HEK293 (cell line): ENCODE measurements at regions not wholly inside any gene's neighbourhood (a gene's known extent, or its start where the extent isn't known, plus 50 kb on each side); places are given as distances from the start of the nearest gene placed in this dataset.

ENCODE experiments used
- CTCF ChIA-PET: fragments of 350-600 bp; formaldehyde crosslinking; extraction: SDS; loops from one replicate; lab custom pipeline; 2021; ENCODE audit warnings: antibody characterized with exemption; lab: Yijun Ruan, JAX
- POLR2A ChIA-PET: fragments of 300-600 bp; formaldehyde crosslinking; extraction: SDS; loops from one replicate; lab custom pipeline; 2020; ENCODE audit warnings: antibody characterized with exemption, inconsistent platforms; lab: Yijun Ruan, JAX
- H3K27ac ChIP-seq: fragments of 200-500 bp; sonication (Bioruptor generic); 2 replicates; pipeline ENCODE4 v1.5.1; 2014; ENCODE audit warnings: low read depth, low read length, control low read depth, inconsistent platforms; ENCODE audit errors: extremely low read depth
- H3K36me3 ChIP-seq, 2 experiments: fragments of 200-500 bp in 1 of 2; sonication (Bioruptor generic) in 1 of 2; 1 replicate in 1 of 2; 2 replicates in 1 of 2; pipeline ENCODE4 v1.5.1; 2014 to 2017; ENCODE audit warnings: inconsistent platforms in 2 of 2, low read length in 2 of 2; ENCODE audit not compliant: control insufficient read depth in 2 of 2, insufficient read depth in 1 of 2
- H3K4me1 ChIP-seq: fragments of 200-500 bp; sonication (Bioruptor generic); 2 replicates; pipeline ENCODE4 v1.5.1; 2014; ENCODE audit warnings: mild to moderate bottlenecking, low read length, inconsistent platforms; ENCODE audit not compliant: control insufficient read depth, insufficient read depth
- H3K4me3 ChIP-seq: 2 replicates; pipeline ENCODE4 v1.5.1; 2011; ENCODE audit warnings: low read depth, mild to moderate bottlenecking, control low read depth, low read length, moderate library complexity
- H3K9me3 ChIP-seq: fragments of 200-500 bp; sonication (Bioruptor generic); 2 replicates; pipeline ENCODE4 v1.5.1; 2014; ENCODE audit warnings: low read depth, low read length, inconsistent platforms; ENCODE audit not compliant: control insufficient read depth, insufficient read depth
- AEBP2 ChIP-seq: fragments of 450-650 bp; formaldehyde crosslinking; IDR thresholded peaks from 2 replicates; pipeline ENCODE4 v1.5.1; 2016; ENCODE audit warnings: missing biosample characterization, missing genetic modification characterization, borderline replicate concordance
- BCL11B ChIP-seq: fragments of 450-650 bp; formaldehyde crosslinking; IDR thresholded peaks from 2 replicates; pipeline ENCODE4 v1.5.1; 2016; ENCODE audit warnings: low read depth, missing biosample characterization, missing genetic modification characterization
- HOXC10 ChIP-seq: sonication (generic); formaldehyde crosslinking; IDR thresholded peaks from 2 replicates; pipeline ENCODE4 v1.8.1; 2023; ENCODE audit warnings: mild to moderate bottlenecking, missing genetic modification reagents
- KLF10 ChIP-seq: fragments of 450-650 bp; IDR thresholded peaks from 2 replicates; pipeline ENCODE4 v1.5.1; 2018; ENCODE audit warnings: missing biosample characterization, mild to moderate bottlenecking, missing genetic modification characterization
- SCRT1 ChIP-seq: fragments of 450-650 bp; formaldehyde crosslinking; IDR thresholded peaks from 2 replicates; pipeline ENCODE4 v1.5.1; 2016; ENCODE audit warnings: missing biosample characterization, missing genetic modification characterization, borderline replicate concordance
- SETDB1 ChIP-seq: IDR thresholded peaks from one replicate; pipeline ENCODE4 v1.6.1; 2017; ENCODE audit warnings: mild to moderate bottlenecking, low read length, moderate library complexity, mixed read lengths; ENCODE audit not compliant: insufficient read length
- ZBTB26 ChIP-seq: fragments of 450-650 bp; formaldehyde crosslinking; optimal IDR thresholded peaks from 2 replicates; pipeline ENCODE3; 2016; ENCODE audit warnings: missing biosample characterization, mild to moderate bottlenecking, missing genetic modification characterization
- ZEB2 ChIP-seq: fragments of 450-650 bp; formaldehyde crosslinking; IDR thresholded peaks from 2 replicates; pipeline ENCODE4 v1.5.1; 2016; ENCODE audit warnings: missing biosample characterization, missing genetic modification characterization
- ZFHX2 ChIP-seq: fragments of 450-650 bp; formaldehyde crosslinking; conservative IDR thresholded peaks from 2 replicates; pipeline ENCODE4 v1.5.1; 2016; ENCODE audit warnings: missing biosample characterization, missing genetic modification characterization
- ZNF132 ChIP-seq: fragments of 450-650 bp; formaldehyde crosslinking; IDR thresholded peaks from 2 replicates; pipeline ENCODE4 v1.5.1; 2017; ENCODE audit warnings: missing biosample characterization, missing genetic modification characterization, borderline replicate concordance
- ZNF248 ChIP-seq: fragments of 450-650 bp; formaldehyde crosslinking; IDR thresholded peaks from 2 replicates; pipeline ENCODE4 v1.5.1; 2017; ENCODE audit warnings: missing biosample characterization, missing genetic modification characterization
- ZNF292 ChIP-seq: fragments of 450-650 bp; formaldehyde crosslinking; IDR thresholded peaks from 2 replicates; pipeline ENCODE4 v1.5.1; 2016; ENCODE audit warnings: low read depth, missing biosample characterization, missing genetic modification characterization, borderline replicate concordance
- ZNF341 ChIP-seq: fragments of 450-650 bp; formaldehyde crosslinking; IDR thresholded peaks from 2 replicates; pipeline ENCODE4; 2016; ENCODE audit warnings: low read depth, missing biosample characterization, missing genetic modification characterization
- ZNF350 ChIP-seq: fragments of 450-650 bp; formaldehyde crosslinking; IDR thresholded peaks from 2 replicates; pipeline ENCODE4 v1.5.0; 2017; ENCODE audit warnings: missing biosample characterization, mild to moderate bottlenecking, missing genetic modification characterization
- ZNF416 ChIP-seq: fragments of 450-650 bp; formaldehyde crosslinking; IDR thresholded peaks from 2 replicates; pipeline ENCODE4 v1.5.1; 2016; ENCODE audit warnings: missing biosample characterization, missing genetic modification characterization
- ZNF433 ChIP-seq: fragments of 450-650 bp; formaldehyde crosslinking; IDR thresholded peaks from 2 replicates; pipeline ENCODE4 v1.5.1; 2016; ENCODE audit warnings: missing biosample characterization, missing genetic modification characterization, low read depth
- ZNF529 ChIP-seq: fragments of 450-650 bp; formaldehyde crosslinking; IDR thresholded peaks from 2 replicates; pipeline ENCODE4 v1.5.1; 2017; ENCODE audit warnings: missing genetic modification characterization, missing biosample characterization; ENCODE audit not compliant: insufficient replicate concordance
- ZNF777 ChIP-seq: fragments of 450-650 bp; formaldehyde crosslinking; IDR thresholded peaks from 2 replicates; pipeline ENCODE4 v1.5.1; 2017; ENCODE audit warnings: missing biosample characterization, missing genetic modification characterization, borderline replicate concordance
- ZNF785 ChIP-seq: fragments of 450-650 bp; formaldehyde crosslinking; IDR thresholded peaks from 2 replicates; pipeline ENCODE4 v1.5.1; 2016; ENCODE audit warnings: missing biosample characterization, missing genetic modification characterization
- ZNF830 ChIP-seq: fragments of 450-650 bp; IDR thresholded peaks from 2 replicates; pipeline ENCODE4 v1.5.0; 2018; ENCODE audit warnings: missing biosample characterization, missing genetic modification characterization, low read depth, mild to moderate bottlenecking, moderate library complexity
- ZSCAN30 ChIP-seq: fragments of 450-650 bp; IDR thresholded peaks from 2 replicates; pipeline ENCODE4 v1.5.1; 2018; ENCODE audit warnings: missing biosample characterization, mild to moderate bottlenecking, missing genetic modification characterization, moderate library complexity
- TF ChIP-seq, protein P1 (sequence below): fragments of 450-650 bp; formaldehyde crosslinking; conservative IDR thresholded peaks from 2 replicates; pipeline ENCODE4 v1.5.1; 2016; ENCODE audit warnings: low read depth, missing biosample characterization, missing genetic modification characterization
- TF ChIP-seq, protein P2 (sequence below): fragments of 450-650 bp; formaldehyde crosslinking; IDR thresholded peaks from 2 replicates; pipeline ENCODE4 v1.5.1; 2016; ENCODE audit warnings: missing biosample characterization, missing genetic modification characterization

GRCh38 chr2:49515996-49516782 lies 361.9 kb upstream of the FSHR start:
- Histone ChIP-seq H3K9me3 (no peaks in the 10 kb centered on the region), H3K36me3 (no peaks in the 10 kb centered on the region), H3K27ac (no peak overlapping the region), H3K4me3 (no peak overlapping the region), H3K4me1 (no peaks in the 10 kb centered on the region)
- TF ChIP-seq ZNF830 (tag by site-specific recombination) (no peak), ZNF132 (tag by site-specific recombination) (no peak), ZFHX2 (tag by site-specific recombination) (no peak), ZBTB26 (tag by site-specific recombination) (no peak), ZNF777 (tag by site-specific recombination) (no peak), ZNF341 (tag by site-specific recombination) (no peak), ZNF785 (tag by site-specific recombination) (no peak), ZNF350 (tag by site-specific recombination) (no peak), ZSCAN30 (tag by site-specific recombination) (no peak), HOXC10 (CRISPR knock-in tag) (no peak)
- TF ChIP-seq, protein P1, sequence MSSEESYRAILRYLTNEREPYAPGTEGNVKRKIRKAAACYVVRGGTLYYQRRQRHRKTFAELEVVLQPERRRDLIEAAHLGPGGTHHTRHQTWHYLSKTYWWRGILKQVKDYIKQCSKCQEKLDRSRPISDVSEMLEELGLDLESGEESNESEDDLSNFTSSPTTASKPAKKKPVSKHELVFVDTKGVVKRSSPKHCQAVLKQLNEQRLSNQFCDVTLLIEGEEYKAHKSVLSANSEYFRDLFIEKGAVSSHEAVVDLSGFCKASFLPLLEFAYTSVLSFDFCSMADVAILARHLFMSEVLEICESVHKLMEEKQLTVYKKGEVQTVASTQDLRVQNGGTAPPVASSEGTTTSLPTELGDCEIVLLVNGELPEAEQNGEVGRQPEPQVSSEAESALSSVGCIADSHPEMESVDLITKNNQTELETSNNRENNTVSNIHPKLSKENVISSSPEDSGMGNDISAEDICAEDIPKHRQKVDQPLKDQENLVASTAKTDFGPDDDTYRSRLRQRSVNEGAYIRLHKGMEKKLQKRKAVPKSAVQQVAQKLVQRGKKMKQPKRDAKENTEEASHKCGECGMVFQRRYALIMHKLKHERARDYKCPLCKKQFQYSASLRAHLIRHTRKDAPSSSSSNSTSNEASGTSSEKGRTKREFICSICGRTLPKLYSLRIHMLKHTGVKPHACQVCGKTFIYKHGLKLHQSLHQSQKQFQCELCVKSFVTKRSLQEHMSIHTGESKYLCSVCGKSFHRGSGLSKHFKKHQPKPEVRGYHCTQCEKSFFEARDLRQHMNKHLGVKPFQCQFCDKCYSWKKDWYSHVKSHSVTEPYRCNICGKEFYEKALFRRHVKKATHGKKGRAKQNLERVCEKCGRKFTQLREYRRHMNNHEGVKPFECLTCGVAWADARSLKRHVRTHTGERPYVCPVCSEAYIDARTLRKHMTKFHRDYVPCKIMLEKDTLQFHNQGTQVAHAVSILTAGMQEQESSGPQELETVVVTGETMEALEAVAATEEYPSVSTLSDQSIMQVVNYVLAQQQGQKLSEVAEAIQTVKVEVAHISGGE (tag by site-specific recombination): no peak
- TF ChIP-seq, protein P2, sequence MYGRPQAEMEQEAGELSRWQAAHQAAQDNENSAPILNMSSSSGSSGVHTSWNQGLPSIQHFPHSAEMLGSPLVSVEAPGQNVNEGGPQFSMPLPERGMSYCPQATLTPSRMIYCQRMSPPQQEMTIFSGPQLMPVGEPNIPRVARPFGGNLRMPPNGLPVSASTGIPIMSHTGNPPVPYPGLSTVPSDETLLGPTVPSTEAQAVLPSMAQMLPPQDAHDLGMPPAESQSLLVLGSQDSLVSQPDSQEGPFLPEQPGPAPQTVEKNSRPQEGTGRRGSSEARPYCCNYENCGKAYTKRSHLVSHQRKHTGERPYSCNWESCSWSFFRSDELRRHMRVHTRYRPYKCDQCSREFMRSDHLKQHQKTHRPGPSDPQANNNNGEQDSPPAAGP (tag by site-specific recombination): no peak
- POLR2A ChIA-PET: no interaction called here
- CTCF ChIA-PET: interaction anchor here (0.6 kb wide), 1 partner anchor 45 kb away, joined by 3 read pairs; no protein-coding TSS in a partner anchor

DNA sequence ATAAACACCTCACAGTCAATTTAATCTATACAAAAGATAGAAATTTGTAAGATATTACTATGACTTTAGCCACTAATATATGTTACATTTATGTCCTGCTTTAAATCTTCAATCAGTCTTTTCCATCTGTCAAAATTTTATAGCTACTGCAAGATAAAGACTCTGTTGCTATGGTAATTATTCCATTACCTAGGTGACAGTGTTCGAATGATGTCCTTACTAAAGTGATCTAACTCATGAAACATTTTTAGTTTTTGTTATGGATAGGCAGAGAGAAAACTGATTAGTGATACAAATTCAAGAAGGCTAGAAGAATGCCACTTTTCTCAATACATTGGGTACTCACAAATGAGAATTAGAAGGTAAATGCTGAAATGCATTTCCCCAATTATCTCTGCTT lies 359.9 kb upstream of the FSHR start:
- POLR2A ChIA-PET: no interaction called here

GRCh38 chr2:49490710-49491109 lies 336.4 kb upstream of the FSHR start:
- Histone ChIP-seq H3K4me3 (no peak overlapping the region), H3K4me1 (no peaks in the 10 kb centered on the region), H3K36me3 (no peaks in the 10 kb centered on the region), H3K9me3 (no peaks in the 10 kb centered on the region), H3K27ac (no peak overlapping the region)
- POLR2A ChIA-PET: no interaction called here
- CTCF ChIA-PET: interaction anchor here (0.6 to 0.8 kb wide), 4 partner anchors 72 to 857 kb away, joined by 3 read pairs; no protein-coding TSS in a partner anchor
- no peak for TF ChIP-seq KLF10 (tag by site-specific recombination)
- TF ChIP-seq ZNF529 (tag by site-specific recombination): no peak
- TF ChIP-seq ZEB2 (tag by site-specific recombination): no peak
- no peak for TF ChIP-seq ZNF416 (tag by site-specific recombination)
- TF ChIP-seq ZNF248 (tag by site-specific recombination): no peak
- no peak for TF ChIP-seq AEBP2 (tag by site-specific recombination)
- TF ChIP-seq SETDB1: no peak
- TF ChIP-seq ZNF292 (tag by site-specific recombination): no peak
- TF ChIP-seq SCRT1 (tag by site-specific recombination): no peak
- no peak for TF ChIP-seq ZNF433 (tag by site-specific recombination)

More for the DNA sequence above, 359.9 kb upstream of the FSHR start:
- Histone ChIP-seq H3K4me1 (no peaks in the 10 kb centered on the region), H3K9me3 (no peaks in the 10 kb centered on the region), H3K4me3 (no peak overlapping the region), H3K27ac (no peak overlapping the region), H3K36me3 (no peaks in the 10 kb centered on the region)
- TF ChIP-seq BCL11B (tag by site-specific recombination): no peak
- CTCF ChIA-PET: no interaction called here
